HEK293 (cell line): ENCODE measurements at regions not wholly inside any gene's neighbourhood (a gene's known extent, or its start where the extent isn't known, plus 50 kb on each side); places are given as distances from the start of the nearest gene placed in this dataset.

Experiments used
- CTCF ChIA-PET: fragments of 350-600 bp; formaldehyde crosslinking; extraction: SDS; loops from one replicate; lab custom pipeline; 2021; ENCODE audit warnings: antibody characterized with exemption; lab: Yijun Ruan, JAX
- POLR2A ChIA-PET: fragments of 300-600 bp; formaldehyde crosslinking; extraction: SDS; loops from one replicate; lab custom pipeline; 2020; ENCODE audit warnings: antibody characterized with exemption, inconsistent platforms; lab: Yijun Ruan, JAX
- H3K27ac ChIP-seq: fragments of 200-500 bp; sonication (Bioruptor generic); 2 replicates; pipeline ENCODE4 v1.5.1; 2014; ENCODE audit warnings: low read depth, low read length, control low read depth, inconsistent platforms; ENCODE audit errors: extremely low read depth
- H3K36me3 ChIP-seq, 2 experiments: fragments of 200-500 bp in 1 of 2; sonication (Bioruptor generic) in 1 of 2; 1 replicate in 1 of 2; 2 replicates in 1 of 2; pipeline ENCODE4 v1.5.1; 2014 to 2017; ENCODE audit warnings: inconsistent platforms in 2 of 2, low read length in 2 of 2; ENCODE audit not compliant: control insufficient read depth in 2 of 2, insufficient read depth in 1 of 2
- H3K4me1 ChIP-seq: fragments of 200-500 bp; sonication (Bioruptor generic); 2 replicates; pipeline ENCODE4 v1.5.1; 2014; ENCODE audit warnings: mild to moderate bottlenecking, low read length, inconsistent platforms; ENCODE audit not compliant: control insufficient read depth, insufficient read depth
- H3K4me3 ChIP-seq: 2 replicates; pipeline ENCODE4 v1.5.1; 2011; ENCODE audit warnings: low read depth, mild to moderate bottlenecking, control low read depth, low read length, moderate library complexity
- H3K9me3 ChIP-seq: fragments of 200-500 bp; sonication (Bioruptor generic); 2 replicates; pipeline ENCODE4 v1.5.1; 2014; ENCODE audit warnings: low read depth, low read length, inconsistent platforms; ENCODE audit not compliant: control insufficient read depth, insufficient read depth
- BCL11A ChIP-seq: fragments of 450-650 bp; formaldehyde crosslinking; IDR thresholded peaks from 2 replicates; pipeline ENCODE4 v1.5.1; 2016; ENCODE audit warnings: low read depth, missing biosample characterization, missing genetic modification characterization
- FEZF1 ChIP-seq: fragments of 450-650 bp; formaldehyde crosslinking; IDR thresholded peaks from 2 replicates; pipeline ENCODE4 v1.5.1; 2016; ENCODE audit warnings: missing biosample characterization, missing genetic modification characterization
- GLIS1 ChIP-seq: fragments of 450-650 bp; formaldehyde crosslinking; IDR thresholded peaks from 2 replicates; pipeline ENCODE4 v1.5.1; 2016; ENCODE audit warnings: missing biosample characterization, missing genetic modification characterization
- OSR2 ChIP-seq: fragments of 450-650 bp; formaldehyde crosslinking; IDR thresholded peaks from 2 replicates; pipeline ENCODE4 v1.5.1; 2016; ENCODE audit warnings: missing biosample characterization, missing genetic modification characterization
- PRDM1 ChIP-seq: fragments of 450-650 bp; formaldehyde crosslinking; IDR thresholded peaks from 2 replicates; pipeline ENCODE4; 2016; ENCODE audit warnings: missing biosample characterization, missing genetic modification characterization
- SCRT2 ChIP-seq: fragments of 450-650 bp; formaldehyde crosslinking; IDR thresholded peaks from 2 replicates; pipeline ENCODE4 v1.5.1; 2016; ENCODE audit warnings: missing biosample characterization, missing genetic modification characterization
- TRIM28 ChIP-seq: IDR thresholded peaks from 2 replicates; pipeline ENCODE4 v1.6.1; 2011; ENCODE audit warnings: low read length, control low read depth, borderline replicate concordance
- ZIC2 ChIP-seq: fragments of 450-650 bp; formaldehyde crosslinking; IDR thresholded peaks from 2 replicates; pipeline ENCODE4 v1.5.1; 2016; ENCODE audit warnings: missing biosample characterization, missing genetic modification characterization
- ZNF341 ChIP-seq: fragments of 450-650 bp; formaldehyde crosslinking; IDR thresholded peaks from 2 replicates; pipeline ENCODE4; 2016; ENCODE audit warnings: low read depth, missing biosample characterization, missing genetic modification characterization
- ZNF423 ChIP-seq: fragments of 450-650 bp; formaldehyde crosslinking; IDR thresholded peaks from 2 replicates; pipeline ENCODE4 v1.5.1; 2016; ENCODE audit warnings: missing biosample characterization, missing genetic modification characterization
- ZNF514 ChIP-seq: fragments of 450-650 bp; formaldehyde crosslinking; IDR thresholded peaks from 2 replicates; pipeline ENCODE4 v1.5.1; 2016; ENCODE audit warnings: missing biosample characterization, missing genetic modification characterization
- ZNF600 ChIP-seq: fragments of 450-650 bp; formaldehyde crosslinking; IDR thresholded peaks from 2 replicates; pipeline ENCODE4 v1.5.1; 2016; ENCODE audit warnings: missing biosample characterization, missing genetic modification characterization
- ZNF610 ChIP-seq: fragments of 450-650 bp; formaldehyde crosslinking; IDR thresholded peaks from 2 replicates; pipeline ENCODE4 v1.5.1; 2016; ENCODE audit warnings: missing biosample characterization, missing genetic modification characterization, borderline replicate concordance
- ZNF658 ChIP-seq: fragments of 450-650 bp; formaldehyde crosslinking; IDR thresholded peaks from 2 replicates; pipeline ENCODE4; 2016; ENCODE audit warnings: missing biosample characterization, missing genetic modification characterization
- ZSCAN30 ChIP-seq: fragments of 450-650 bp; IDR thresholded peaks from 2 replicates; pipeline ENCODE4 v1.5.1; 2018; ENCODE audit warnings: missing biosample characterization, mild to moderate bottlenecking, missing genetic modification characterization, moderate library complexity
- TF ChIP-seq, protein P1 (sequence below): fragments of 450-650 bp; formaldehyde crosslinking; IDR thresholded peaks from 2 replicates; pipeline ENCODE4 v1.5.0; 2017; ENCODE audit warnings: missing biosample characterization, missing genetic modification characterization, borderline replicate concordance
- TF ChIP-seq, protein P2 (sequence below): fragments of 450-650 bp; formaldehyde crosslinking; IDR thresholded peaks from 2 replicates; pipeline ENCODE4 v1.5.1; 2016; ENCODE audit warnings: missing biosample characterization, missing genetic modification characterization, low read depth
- TF ChIP-seq, protein P3 (sequence below): fragments of 450-650 bp; formaldehyde crosslinking; IDR thresholded peaks from 2 replicates; pipeline ENCODE4 v1.5.1; 2017; ENCODE audit warnings: missing biosample characterization, missing genetic modification characterization
- TF ChIP-seq, protein P4 (sequence below): fragments of 450-650 bp; formaldehyde crosslinking; IDR thresholded peaks from 2 replicates; pipeline ENCODE4 v1.5.1; 2017; ENCODE audit warnings: missing biosample characterization, missing genetic modification characterization
- TF ChIP-seq, protein P5 (sequence below): fragments of 450-650 bp; formaldehyde crosslinking; IDR thresholded peaks from 2 replicates; pipeline ENCODE4 v1.5.1; 2016; ENCODE audit warnings: missing biosample characterization, missing genetic modification characterization, borderline replicate concordance
- TF ChIP-seq, protein P6 (sequence below): fragments of 450-650 bp; IDR thresholded peaks from 2 replicates; pipeline ENCODE4 v1.5.1; 2018; ENCODE audit warnings: missing biosample characterization, mild to moderate bottlenecking, missing genetic modification characterization

DNA sequence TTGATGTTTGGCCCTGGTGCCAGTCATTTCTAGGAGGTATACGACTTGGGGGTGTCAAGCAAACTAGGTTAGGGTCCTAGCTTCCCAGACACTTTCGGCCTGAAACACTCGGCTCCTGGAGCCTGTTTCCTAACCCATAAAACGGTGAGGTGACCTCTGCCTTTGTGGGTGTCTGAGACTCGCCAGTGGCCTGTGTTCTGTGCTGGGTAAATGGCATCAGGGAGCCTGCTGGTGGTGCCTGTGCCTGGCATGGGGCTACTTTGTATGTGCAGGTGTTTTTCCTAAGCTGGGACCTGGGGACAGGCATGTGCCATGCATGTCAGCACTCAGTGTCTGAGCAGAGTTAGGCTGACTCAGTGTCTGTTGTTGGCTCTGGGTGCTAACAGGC lies 139.2 kb downstream of the GLI2 start (continued):
- no peak for TF ChIP-seq BCL11A (tag by site-specific recombination)
- TF ChIP-seq, protein P1, sequence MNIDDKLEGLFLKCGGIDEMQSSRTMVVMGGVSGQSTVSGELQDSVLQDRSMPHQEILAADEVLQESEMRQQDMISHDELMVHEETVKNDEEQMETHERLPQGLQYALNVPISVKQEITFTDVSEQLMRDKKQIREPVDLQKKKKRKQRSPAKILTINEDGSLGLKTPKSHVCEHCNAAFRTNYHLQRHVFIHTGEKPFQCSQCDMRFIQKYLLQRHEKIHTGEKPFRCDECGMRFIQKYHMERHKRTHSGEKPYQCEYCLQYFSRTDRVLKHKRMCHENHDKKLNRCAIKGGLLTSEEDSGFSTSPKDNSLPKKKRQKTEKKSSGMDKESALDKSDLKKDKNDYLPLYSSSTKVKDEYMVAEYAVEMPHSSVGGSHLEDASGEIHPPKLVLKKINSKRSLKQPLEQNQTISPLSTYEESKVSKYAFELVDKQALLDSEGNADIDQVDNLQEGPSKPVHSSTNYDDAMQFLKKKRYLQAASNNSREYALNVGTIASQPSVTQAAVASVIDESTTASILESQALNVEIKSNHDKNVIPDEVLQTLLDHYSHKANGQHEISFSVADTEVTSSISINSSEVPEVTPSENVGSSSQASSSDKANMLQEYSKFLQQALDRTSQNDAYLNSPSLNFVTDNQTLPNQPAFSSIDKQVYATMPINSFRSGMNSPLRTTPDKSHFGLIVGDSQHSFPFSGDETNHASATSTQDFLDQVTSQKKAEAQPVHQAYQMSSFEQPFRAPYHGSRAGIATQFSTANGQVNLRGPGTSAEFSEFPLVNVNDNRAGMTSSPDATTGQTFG (tag by site-specific recombination): no peak
- no peak for TF ChIP-seq ZNF514
- no peak for TF ChIP-seq ZNF600
- TF ChIP-seq GLIS1 (tag by site-specific recombination): no peak
- TF ChIP-seq, protein P2, sequence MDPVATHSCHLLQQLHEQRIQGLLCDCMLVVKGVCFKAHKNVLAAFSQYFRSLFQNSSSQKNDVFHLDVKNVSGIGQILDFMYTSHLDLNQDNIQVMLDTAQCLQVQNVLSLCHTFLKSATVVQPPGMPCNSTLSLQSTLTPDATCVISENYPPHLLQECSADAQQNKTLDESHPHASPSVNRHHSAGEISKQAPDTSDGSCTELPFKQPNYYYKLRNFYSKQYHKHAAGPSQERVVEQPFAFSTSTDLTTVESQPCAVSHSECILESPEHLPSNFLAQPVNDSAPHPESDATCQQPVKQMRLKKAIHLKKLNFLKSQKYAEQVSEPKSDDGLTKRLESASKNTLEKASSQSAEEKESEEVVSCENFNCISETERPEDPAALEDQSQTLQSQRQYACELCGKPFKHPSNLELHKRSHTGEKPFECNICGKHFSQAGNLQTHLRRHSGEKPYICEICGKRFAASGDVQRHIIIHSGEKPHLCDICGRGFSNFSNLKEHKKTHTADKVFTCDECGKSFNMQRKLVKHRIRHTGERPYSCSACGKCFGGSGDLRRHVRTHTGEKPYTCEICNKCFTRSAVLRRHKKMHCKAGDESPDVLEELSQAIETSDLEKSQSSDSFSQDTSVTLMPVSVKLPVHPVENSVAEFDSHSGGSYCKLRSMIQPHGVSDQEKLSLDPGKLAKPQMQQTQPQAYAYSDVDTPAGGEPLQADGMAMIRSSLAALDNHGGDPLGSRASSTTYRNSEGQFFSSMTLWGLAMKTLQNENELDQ (tag by site-specific recombination): no peak
- TF ChIP-seq, protein P3, sequence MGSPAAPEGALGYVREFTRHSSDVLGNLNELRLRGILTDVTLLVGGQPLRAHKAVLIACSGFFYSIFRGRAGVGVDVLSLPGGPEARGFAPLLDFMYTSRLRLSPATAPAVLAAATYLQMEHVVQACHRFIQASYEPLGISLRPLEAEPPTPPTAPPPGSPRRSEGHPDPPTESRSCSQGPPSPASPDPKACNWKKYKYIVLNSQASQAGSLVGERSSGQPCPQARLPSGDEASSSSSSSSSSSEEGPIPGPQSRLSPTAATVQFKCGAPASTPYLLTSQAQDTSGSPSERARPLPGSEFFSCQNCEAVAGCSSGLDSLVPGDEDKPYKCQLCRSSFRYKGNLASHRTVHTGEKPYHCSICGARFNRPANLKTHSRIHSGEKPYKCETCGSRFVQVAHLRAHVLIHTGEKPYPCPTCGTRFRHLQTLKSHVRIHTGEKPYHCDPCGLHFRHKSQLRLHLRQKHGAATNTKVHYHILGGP (tag by site-specific recombination): no peak

DNA sequence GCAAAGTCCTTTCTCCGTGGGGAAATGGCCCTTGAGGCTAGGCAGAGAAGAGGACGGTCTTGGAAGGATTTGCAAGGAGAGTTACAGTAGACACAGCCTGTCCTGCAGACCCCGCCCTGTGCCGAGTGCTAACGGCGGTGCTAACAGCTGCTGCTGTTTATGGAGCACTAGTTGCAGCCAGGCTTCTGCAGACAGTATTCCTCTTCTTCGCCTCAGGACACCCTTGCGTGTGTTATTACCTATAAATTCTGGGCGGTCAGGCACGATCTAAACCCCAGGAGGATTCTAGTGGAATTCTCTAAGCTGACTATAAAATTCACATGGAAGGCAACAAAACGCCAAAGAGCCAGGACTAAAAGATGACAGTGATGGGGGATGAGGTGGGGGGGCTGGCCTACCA lies 139.8 kb downstream of the GLI2 start:
- Histone ChIP-seq H3K36me3 (no peaks in the 10 kb centered on the region), H3K27ac (no peak overlapping the region), H3K9me3 (no peaks in the 10 kb centered on the region), H3K4me1 (no peaks in the 10 kb centered on the region), H3K4me3 (no peak overlapping the region)
- ChIA-PET POLR2A (interaction anchor here (0.6 kb wide), 1 partner anchor 1441 kb away, joined by 4 read pairs; no protein-coding TSS in a partner anchor), CTCF (interaction anchor here (0.9 kb wide), 1 partner anchor 19 kb away, joined by 3 read pairs; no protein-coding TSS in a partner anchor)
- TF ChIP-seq, protein P4, sequence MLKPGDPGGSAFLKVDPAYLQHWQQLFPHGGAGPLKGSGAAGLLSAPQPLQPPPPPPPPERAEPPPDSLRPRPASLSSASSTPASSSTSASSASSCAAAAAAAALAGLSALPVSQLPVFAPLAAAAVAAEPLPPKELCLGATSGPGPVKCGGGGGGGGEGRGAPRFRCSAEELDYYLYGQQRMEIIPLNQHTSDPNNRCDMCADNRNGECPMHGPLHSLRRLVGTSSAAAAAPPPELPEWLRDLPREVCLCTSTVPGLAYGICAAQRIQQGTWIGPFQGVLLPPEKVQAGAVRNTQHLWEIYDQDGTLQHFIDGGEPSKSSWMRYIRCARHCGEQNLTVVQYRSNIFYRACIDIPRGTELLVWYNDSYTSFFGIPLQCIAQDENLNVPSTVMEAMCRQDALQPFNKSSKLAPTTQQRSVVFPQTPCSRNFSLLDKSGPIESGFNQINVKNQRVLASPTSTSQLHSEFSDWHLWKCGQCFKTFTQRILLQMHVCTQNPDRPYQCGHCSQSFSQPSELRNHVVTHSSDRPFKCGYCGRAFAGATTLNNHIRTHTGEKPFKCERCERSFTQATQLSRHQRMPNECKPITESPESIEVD (tag by site-specific recombination): peak; percentile 61; the same call in 1 of the 2 replicates
- TF ChIP-seq PRDM1 (tag by site-specific recombination) (no peak), SCRT2 (tag by site-specific recombination) (peak; percentile 86), TRIM28 (peak; percentile 78), ZSCAN30 (tag by site-specific recombination) (peak; percentile 67; the same call in 1 of the 2 replicates), ZNF423 (tag by site-specific recombination) (peak; percentile 87), OSR2 (tag by site-specific recombination) (peak; percentile 87), ZNF341 (peak; percentile 27; the same call in 1 of the 2 replicates), FEZF1 (peak; percentile 50; the same call in 1 of the 2 replicates), ZNF658 (no peak), ZNF610 (no peak), ZIC2 (peak; percentile 43)
- TF ChIP-seq, protein P5, sequence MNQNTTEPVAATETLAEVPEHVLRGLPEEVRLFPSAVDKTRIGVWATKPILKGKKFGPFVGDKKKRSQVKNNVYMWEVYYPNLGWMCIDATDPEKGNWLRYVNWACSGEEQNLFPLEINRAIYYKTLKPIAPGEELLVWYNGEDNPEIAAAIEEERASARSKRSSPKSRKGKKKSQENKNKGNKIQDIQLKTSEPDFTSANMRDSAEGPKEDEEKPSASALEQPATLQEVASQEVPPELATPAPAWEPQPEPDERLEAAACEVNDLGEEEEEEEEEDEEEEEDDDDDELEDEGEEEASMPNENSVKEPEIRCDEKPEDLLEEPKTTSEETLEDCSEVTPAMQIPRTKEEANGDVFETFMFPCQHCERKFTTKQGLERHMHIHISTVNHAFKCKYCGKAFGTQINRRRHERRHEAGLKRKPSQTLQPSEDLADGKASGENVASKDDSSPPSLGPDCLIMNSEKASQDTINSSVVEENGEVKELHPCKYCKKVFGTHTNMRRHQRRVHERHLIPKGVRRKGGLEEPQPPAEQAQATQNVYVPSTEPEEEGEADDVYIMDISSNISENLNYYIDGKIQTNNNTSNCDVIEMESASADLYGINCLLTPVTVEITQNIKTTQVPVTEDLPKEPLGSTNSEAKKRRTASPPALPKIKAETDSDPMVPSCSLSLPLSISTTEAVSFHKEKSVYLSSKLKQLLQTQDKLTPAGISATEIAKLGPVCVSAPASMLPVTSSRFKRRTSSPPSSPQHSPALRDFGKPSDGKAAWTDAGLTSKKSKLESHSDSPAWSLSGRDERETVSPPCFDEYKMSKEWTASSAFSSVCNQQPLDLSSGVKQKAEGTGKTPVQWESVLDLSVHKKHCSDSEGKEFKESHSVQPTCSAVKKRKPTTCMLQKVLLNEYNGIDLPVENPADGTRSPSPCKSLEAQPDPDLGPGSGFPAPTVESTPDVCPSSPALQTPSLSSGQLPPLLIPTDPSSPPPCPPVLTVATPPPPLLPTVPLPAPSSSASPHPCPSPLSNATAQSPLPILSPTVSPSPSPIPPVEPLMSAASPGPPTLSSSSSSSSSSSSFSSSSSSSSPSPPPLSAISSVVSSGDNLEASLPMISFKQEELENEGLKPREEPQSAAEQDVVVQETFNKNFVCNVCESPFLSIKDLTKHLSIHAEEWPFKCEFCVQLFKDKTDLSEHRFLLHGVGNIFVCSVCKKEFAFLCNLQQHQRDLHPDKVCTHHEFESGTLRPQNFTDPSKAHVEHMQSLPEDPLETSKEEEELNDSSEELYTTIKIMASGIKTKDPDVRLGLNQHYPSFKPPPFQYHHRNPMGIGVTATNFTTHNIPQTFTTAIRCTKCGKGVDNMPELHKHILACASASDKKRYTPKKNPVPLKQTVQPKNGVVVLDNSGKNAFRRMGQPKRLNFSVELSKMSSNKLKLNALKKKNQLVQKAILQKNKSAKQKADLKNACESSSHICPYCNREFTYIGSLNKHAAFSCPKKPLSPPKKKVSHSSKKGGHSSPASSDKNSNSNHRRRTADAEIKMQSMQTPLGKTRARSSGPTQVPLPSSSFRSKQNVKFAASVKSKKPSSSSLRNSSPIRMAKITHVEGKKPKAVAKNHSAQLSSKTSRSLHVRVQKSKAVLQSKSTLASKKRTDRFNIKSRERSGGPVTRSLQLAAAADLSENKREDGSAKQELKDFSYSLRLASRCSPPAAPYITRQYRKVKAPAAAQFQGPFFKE (tag by site-specific recombination): no peak
- TF ChIP-seq, protein P6, sequence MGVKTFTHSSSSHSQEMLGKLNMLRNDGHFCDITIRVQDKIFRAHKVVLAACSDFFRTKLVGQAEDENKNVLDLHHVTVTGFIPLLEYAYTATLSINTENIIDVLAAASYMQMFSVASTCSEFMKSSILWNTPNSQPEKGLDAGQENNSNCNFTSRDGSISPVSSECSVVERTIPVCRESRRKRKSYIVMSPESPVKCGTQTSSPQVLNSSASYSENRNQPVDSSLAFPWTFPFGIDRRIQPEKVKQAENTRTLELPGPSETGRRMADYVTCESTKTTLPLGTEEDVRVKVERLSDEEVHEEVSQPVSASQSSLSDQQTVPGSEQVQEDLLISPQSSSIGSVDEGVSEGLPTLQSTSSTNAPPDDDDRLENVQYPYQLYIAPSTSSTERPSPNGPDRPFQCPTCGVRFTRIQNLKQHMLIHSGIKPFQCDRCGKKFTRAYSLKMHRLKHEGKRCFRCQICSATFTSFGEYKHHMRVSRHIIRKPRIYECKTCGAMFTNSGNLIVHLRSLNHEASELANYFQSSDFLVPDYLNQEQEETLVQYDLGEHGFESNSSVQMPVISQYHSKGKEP: peak; percentile 96
